GM10847 (cell line): ENCODE measurements at regions not wholly inside any gene's neighbourhood (a gene's known extent, or its start where the extent isn't known, plus 50 kb on each side); places are given as distances from the start of the nearest gene placed in this dataset.

Experiments used
- POLR2A ChIP-seq: IDR thresholded peaks from 2 replicates; pipeline ENCODE4 v1.6.1; 2011; ENCODE audit not compliant: insufficient read length; ENCODE audit errors: extremely low read depth

- no peak for TF ChIP-seq POLR2A
These were observed 258.4 kb downstream of the BCL11A start for GRCh38 chr2:60294901-60295635.

GRCh38 chr2:60292242-60292641 is 261.2 kb downstream of the BCL11A start:
- no peak for TF ChIP-seq POLR2A

GRCh38 chr2:60290509-60290908 is 262.9 kb downstream of the BCL11A start:
- TF ChIP-seq POLR2A, result no peak

- no peak for TF ChIP-seq POLR2A
These were observed 267.7 kb downstream of the BCL11A start for GRCh38 chr2:60285626-60286316.

GRCh38 chr2:60283626-60284025 is 269.8 kb downstream of the BCL11A start:
- TF ChIP-seq POLR2A, result no peak

- no peak for TF ChIP-seq POLR2A
These were observed 270.6 kb downstream of the BCL11A start for GRCh38 chr2:60282886-60283285.

- no peak for TF ChIP-seq POLR2A
These were observed 271.7 kb downstream of the BCL11A start for GRCh38 chr2:60281730-60282129.

GRCh38 chr2:60280238-60280637 is 273.2 kb downstream of the BCL11A start:
- TF ChIP-seq POLR2A, result no peak

- TF ChIP-seq POLR2A, result no peak
These were observed 274.5 kb downstream of the BCL11A start for GRCh38 chr2:60278906-60279305.

GRCh38 chr2:60275958-60276357 is 277.5 kb downstream of the BCL11A start:
- no peak for TF ChIP-seq POLR2A

GRCh38 chr2:60273836-60274235 is 279.6 kb downstream of the BCL11A start:
- no peak for TF ChIP-seq POLR2A

- TF ChIP-seq POLR2A, result no peak
These were observed 281.7 kb downstream of the BCL11A start for GRCh38 chr2:60271713-60272112.

GRCh38 chr2:60271131-60271530 is 282.3 kb downstream of the BCL11A start:
- TF ChIP-seq POLR2A, result no peak

GRCh38 chr2:60268661-60269060 is 284.8 kb downstream of the BCL11A start:
- no peak for TF ChIP-seq POLR2A

- TF ChIP-seq POLR2A, result no peak
These were observed 285.4 kb downstream of the BCL11A start for GRCh38 chr2:60268032-60268431.

- no peak for TF ChIP-seq POLR2A
These were observed 286.3 kb downstream of the BCL11A start for GRCh38 chr2:60267122-60267521.

GRCh38 chr2:60262178-60262577 is 291.3 kb downstream of the BCL11A start:
- no peak for TF ChIP-seq POLR2A
